Mammary epithelial cell (primary cell): ENCODE measurements at regions not wholly inside any gene's neighbourhood (a gene's known extent, or its start where the extent isn't known, plus 50 kb on each side); places are given as distances from the start of the nearest gene placed in this dataset.

Experiments
- CTCF ChIP-seq, 2 donors: IDR thresholded peaks in 1 of 2; conservative IDR thresholded peaks in 1 of 2; 2 replicates each; pipeline ENCODE4 v1.5.1; 2011 to 2012; ENCODE audit warnings: inconsistent platforms in 2 of 2, low read length in 2 of 2, mild to moderate bottlenecking in 2 of 2, control low read depth in 1 of 2, low read depth in 1 of 2; ENCODE audit not compliant: insufficient read depth in 1 of 2; ENCODE audit errors: extremely low read depth in 1 of 2
- EZH2 ChIP-seq: IDR thresholded peaks from 2 replicates; pipeline ENCODE4 v1.6.1; 2012; ENCODE audit warnings: low read length, inconsistent platforms, borderline replicate concordance

DNA sequence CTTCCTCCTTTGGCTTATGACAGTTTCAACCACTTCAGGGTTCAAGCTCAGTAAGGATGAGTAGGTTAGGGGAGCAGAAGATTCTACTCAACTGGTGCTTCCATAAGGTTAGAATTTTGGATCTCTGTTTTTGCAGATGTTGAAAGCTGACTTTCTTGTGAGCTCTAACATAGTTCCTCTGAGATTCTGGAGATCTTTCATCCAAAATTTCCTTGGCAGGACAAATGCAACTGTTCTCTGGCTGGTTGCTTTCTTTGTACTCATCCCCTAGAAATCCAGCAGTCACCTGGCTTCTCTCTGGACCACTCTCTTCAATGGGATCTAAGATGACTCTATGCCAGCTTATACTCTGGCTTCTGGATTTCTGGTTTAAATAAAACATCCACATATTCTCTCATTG is 189.6 kb downstream of the ESM1 start:
- TF ChIP-seq CTCF (conservative IDR thresholded peaks at IDR 0.05 in 1 of 2, IDR thresholded peaks at IDR 0.05 in 1 of 2; ENCODE audit: extremely low read depth in 1 of 2, insufficient read depth in 1 of 2, low read depth in 1 of 2, low read length in 2 of 2) (no peak), EZH2 (no peak)
